GM04504 (cell line): ENCODE measurements at regions not wholly inside any gene's neighbourhood (a gene's known extent, or its start where the extent isn't known, plus 50 kb on each side); places are given as distances from the start of the nearest gene placed in this dataset.

ENCODE experiments used
- DNase-seq: peaks from one replicate; pipeline ENCODE4 v3.0.0-alpha.2; 2012; ENCODE audit warnings: low read depth

GRCh38 chr10:10519674-10520073 is 498.0 kb upstream of the CELF2 start:
- DNase-seq: no peak

GRCh38 chr10:10520491-10521385 is 496.9 kb upstream of the CELF2 start:
- DNase-seq: no peak

GRCh38 chr10:10526846-10527245 is 490.8 kb upstream of the CELF2 start:
- DNase-seq: no peak

GRCh38 chr10:10527861-10528562 is 489.7 kb upstream of the CELF2 start:
- no peak for DNase-seq

- no peak for DNase-seq
Observed at GRCh38 chr10:10528563-10528910, 489.1 kb upstream of the CELF2 start.

GRCh38 chr10:10530313-10530712 is 487.4 kb upstream of the CELF2 start:
- no peak for DNase-seq

GRCh38 chr10:10532236-10532635 is 485.4 kb upstream of the CELF2 start:
- DNase-seq: no peak

GRCh38 chr10:10532826-10533225 is 484.8 kb upstream of the CELF2 start:
- DNase-seq: no peak

- DNase-seq: peak; percentile 24
Observed at GRCh38 chr10:10533437-10533836, 484.2 kb upstream of the CELF2 start.

- no peak for DNase-seq
Observed at GRCh38 chr10:10538326-10538725, 479.3 kb upstream of the CELF2 start.

GRCh38 chr10:10540398-10540797 is 477.3 kb upstream of the CELF2 start:
- DNase-seq: no peak

GRCh38 chr10:10542477-10542876 is 475.2 kb upstream of the CELF2 start:
- no peak for DNase-seq

GRCh38 chr10:10544890-10545289 is 472.8 kb upstream of the CELF2 start:
- no peak for DNase-seq

- no peak for DNase-seq
Observed at GRCh38 chr10:10545771-10546170, 471.9 kb upstream of the CELF2 start.

GRCh38 chr10:10551596-10552301 is 465.9 kb upstream of the CELF2 start:
- no peak for DNase-seq

GRCh38 chr10:10552948-10553347 is 464.7 kb upstream of the CELF2 start:
- no peak for DNase-seq

GRCh38 chr10:10564081-10564794 is 453.4 kb upstream of the CELF2 start:
- DNase-seq: peak; percentile 20

- no peak for DNase-seq
Observed at GRCh38 chr10:10576937-10577336, 440.7 kb upstream of the CELF2 start.

- DNase-seq: no peak
Observed at GRCh38 chr10:10579709-10580108, 438.0 kb upstream of the CELF2 start.

GRCh38 chr10:10584161-10584560 is 433.5 kb upstream of the CELF2 start:
- no peak for DNase-seq

- DNase-seq: no peak
Observed at GRCh38 chr10:10587744-10588393, 429.8 kb upstream of the CELF2 start.
